Stimulated activated CD4-positive, alpha-beta T cell treated with anti-CD3 and anti-CD28 coated beads, Interleukin-4, amount 100 ng/mL, for 48 hours (primary cell): ENCODE measurements at regions not wholly inside any gene's neighbourhood (a gene's known extent, or its start where the extent isn't known, plus 50 kb on each side); places are given as distances from the start of the nearest gene placed in this dataset.
A peak's percentile ranks its signal among the peaks of the same experiment; 100 is the strongest.

Experiments
- DNase-seq, 2 donors: peaks; one replicate each; pipeline ENCODE4 v3.0.0-alpha.2; 2020; ENCODE audit warnings: low read depth in 2 of 2

DNA sequence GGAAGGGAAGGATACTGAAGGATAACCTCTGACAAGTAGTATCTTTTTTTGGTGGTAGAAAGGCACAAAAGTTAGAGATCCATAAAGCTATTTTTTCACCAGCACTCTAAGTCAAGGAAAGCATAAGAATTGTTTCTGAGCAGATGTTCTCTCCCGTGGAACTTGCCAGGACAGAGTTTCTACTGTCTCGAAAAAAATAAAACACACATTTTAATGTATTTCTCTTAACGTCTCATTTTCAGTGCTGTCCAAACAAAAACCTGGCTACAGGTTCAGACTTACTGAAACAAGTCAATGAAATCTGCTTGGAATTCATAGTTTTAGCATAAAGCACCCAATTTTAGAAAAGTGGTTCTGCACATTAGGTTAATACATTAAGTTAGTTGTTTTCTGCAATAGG, 338.3 kb downstream of the LTN1 start:
- no peak for DNase-seq

GRCh38 chr21:28644762-28645161, 347.9 kb downstream of the LTN1 start:
- no peak for DNase-seq

- DNase-seq = no peak
These were observed 349.8 kb downstream of the LTN1 start for GRCh38 chr21:28642891-28643290.

GRCh38 chr21:28641731-28642130, 350.9 kb downstream of the LTN1 start:
- no peak for DNase-seq

DNA sequence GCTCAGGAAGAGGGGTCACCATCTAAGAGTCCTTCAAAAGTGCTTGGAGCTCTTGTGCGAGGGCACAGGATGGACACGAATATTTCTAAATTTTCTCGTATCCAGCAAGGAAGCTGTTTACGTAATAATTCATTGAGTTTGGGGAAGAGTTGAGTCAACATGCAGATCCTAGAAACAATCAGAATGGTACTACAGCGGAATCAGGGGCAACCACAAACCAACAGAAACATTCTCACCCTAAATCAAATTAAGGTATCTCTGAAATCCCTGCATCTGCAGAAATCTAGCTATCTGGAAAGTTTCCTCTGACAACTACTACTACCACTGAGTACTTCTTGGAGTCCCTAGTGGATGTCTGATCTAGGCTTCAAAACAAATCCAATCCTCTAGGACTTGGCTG, 352.4 kb downstream of the LTN1 start:
- no peak for DNase-seq

- no peak for DNase-seq
These were observed 352.9 kb downstream of the LTN1 start for GRCh38 chr21:28639737-28640136.

DNA sequence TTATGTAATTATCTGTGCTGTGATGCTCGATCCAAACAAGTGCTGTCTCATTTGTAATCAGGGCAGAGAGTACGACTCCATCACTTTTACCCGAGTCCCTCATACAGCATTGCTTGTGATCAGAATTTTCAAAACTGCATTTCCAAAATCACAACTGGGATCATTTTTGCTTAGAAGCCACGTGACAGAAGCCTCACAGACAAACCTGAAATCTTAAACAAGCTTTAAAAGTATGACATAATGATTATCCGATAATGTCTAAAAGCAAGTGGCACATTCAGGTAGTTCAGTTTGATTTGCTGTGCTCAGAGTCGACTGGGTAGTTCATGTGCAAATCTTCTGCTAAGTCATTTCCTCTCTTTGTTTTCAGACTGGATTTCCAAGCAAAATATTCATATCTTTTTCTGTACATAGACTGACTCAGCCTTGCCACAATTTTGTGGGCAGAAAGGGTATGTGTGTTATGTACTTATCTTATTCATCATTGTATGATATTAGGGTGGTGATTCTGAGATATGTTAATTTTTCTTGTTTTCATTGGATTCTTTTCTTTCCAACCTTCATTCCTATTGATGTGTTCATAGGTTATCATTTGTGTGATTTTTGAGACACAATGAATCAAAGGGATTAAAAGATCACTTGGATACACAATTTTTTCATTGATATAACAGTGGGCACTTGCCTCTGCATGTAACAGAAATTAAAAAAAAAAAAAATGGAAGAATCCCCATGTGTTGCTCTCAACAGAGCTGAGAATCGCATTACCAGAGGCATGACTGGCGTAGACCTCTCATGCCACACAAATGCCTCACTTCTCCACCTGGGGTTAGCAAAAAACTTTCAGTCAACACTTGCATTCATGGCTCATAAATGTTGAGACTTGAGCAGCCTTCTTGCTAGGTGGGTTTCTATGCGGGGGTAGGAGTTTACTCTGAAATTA, 355.7 kb downstream of the LTN1 start:
- peak in 1 of 2 donors; percentile 7 for DNase-seq

DNA sequence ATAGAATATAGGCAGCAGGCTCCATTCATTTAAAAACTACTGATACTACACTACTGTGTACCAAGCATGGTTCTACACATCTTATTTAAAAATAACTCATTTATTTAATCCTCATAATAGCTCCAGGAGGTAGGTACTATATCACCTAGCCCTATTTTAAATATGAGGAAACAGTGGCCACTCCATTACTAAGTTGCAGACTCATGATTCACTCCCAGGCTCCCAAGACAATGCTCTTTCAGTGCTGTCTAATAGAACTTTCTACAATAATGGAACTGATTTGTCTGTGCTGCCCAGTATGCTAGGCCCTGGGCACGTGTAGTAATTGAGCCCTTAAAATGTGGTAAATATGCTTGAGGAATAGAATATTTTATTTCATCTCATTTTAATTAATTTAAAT, 357.1 kb downstream of the LTN1 start:
- DNase-seq = no peak

GRCh38 chr21:28633839-28634555, 358.7 kb downstream of the LTN1 start:
- no peak for DNase-seq

DNA sequence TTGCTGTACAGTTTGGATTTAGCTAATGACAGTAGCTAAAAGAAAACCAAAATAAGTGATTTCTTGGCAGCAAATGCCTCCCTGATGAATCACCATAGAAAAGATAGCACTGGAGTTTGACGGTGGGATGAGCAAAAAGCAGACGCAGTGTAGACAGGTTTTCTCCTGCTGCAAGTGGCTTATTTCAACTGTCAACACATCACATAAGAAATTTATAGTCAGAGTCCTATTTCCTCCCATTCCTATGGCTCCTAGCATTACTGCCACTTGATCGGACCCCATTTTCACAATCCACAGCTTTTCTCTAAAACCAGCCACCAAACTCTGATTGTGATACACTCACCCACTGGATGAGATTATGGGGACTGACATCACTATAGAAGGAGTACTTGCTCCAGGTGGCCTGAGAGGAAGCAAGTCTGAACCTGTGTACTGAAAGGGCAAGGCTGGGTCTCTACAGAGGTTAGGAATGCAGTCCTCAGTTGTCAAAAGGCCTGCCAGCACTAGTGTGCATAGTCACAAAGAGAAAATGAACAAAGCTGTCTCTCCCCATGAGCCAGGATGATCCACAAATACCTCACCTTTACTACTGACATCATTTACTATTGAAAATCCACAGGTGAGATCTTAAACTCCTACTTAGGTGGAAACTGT, 359.8 kb downstream of the LTN1 start:
- DNase-seq = no peak

DNA sequence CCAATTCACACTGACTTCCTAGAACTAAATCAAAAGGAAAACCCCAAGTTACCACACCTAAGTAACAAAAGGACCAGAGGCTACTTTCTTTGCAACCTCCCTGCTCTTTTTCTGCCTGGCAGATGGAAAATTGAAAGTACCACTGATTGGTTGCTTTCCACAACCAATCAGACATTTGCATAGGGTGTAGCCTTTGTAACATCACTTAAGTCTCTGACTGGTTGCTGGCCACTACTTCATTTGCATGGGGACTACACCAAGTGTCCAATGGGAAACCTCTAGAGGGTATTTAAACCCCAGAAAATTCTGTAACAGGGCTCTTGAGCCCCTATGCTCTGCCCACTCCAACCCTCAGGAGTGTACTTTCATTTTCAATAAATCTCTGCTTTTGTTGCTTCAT, 365.0 kb downstream of the LTN1 start:
- no peak for DNase-seq

DNA sequence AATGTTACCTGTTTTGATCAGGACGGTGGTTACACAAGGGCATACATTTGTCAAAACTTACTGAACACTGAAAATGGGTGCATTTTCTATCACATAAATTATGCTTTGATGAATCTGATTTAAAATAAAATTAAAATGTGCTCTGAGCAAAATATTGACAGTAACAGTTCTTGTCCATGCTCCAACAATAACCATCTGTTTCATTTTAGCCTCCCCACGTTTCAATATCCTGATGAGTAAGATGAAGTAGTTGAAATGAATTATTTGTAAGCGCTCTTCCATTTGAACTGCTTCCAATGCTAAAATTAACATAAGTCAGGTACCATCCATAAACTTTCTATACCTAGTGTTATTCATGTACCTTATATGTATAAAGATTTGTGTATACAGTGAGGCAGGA, 365.4 kb downstream of the LTN1 start:
- DNase-seq = no peak

DNA sequence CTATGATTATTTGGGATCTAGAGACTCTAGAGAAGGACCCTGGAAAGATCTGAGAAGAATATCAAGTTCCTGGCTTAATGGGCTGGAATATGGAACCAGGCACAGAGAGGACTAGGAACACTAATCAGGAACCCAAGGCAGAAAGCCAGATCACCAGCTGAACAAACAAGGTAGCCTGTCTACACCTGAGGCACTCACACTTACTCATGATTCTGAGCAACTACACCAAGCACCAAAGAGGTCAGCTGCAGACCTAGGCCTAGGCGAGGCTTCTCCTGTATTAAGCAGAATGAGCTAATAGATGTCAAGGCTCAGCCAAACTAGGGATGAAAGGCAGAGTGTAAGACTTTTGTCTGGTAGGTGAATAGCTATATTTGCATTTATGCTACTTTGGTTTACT, 368.1 kb downstream of the LTN1 start:
- no peak for DNase-seq

DNA sequence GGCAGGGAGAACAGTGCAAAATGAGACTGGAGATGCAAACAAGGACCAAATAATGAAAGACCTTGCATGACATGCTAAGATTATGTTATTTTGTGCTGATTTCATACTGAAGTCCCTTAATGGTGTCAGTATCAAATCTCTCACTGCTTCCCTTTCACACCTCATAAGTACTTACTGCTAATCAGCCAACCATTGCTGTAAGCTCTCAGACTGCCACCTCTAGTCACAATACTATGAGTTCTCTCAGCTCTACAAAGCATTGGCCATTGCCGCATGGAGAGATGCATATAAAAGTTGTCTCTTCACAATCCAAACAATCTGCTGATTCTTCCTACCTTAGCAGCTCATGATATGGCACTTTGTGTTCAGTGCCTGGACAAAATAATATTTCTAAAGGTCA, 375.4 kb downstream of the LTN1 start:
- DNase-seq = no peak

DNA sequence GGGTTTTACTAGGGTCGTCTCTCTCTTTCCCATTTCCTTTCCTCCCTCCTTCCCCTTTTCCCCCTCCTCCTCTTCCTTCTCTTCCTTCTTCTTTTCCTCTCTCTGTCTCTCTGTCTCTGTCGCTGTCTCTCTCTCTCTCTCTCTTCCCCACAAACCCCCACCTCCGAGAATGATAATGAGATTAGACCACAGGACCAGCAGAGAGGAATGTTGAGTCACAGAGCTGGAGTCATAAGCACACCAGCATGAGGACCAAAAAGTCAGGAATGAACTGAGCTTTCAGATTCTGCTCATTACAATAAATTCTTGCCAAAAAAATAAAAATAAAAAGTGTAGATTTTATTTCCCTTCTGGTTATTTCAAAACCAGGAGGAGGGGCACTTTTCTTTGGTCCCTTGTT, 377.4 kb downstream of the LTN1 start:
- DNase-seq = no peak

DNA sequence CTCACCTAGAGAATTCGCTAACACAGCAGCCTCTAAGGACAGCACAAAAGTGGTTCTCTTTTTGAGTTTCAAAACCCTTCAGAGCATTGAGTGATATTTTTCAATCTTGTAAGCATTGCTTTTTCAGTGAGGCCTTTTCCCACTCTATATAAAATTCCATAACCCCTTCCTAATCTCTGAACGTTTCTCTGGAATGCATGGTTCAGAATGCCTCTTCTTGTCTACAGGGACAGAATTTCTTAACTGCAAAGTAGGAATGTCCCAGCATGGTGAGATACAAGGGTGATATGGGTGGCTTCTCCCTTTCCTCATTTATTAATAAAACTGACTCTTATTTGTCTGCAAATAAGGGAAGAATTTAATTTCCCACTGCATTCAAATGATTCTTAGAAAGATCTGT, 377.9 kb downstream of the LTN1 start:
- no peak for DNase-seq

DNA sequence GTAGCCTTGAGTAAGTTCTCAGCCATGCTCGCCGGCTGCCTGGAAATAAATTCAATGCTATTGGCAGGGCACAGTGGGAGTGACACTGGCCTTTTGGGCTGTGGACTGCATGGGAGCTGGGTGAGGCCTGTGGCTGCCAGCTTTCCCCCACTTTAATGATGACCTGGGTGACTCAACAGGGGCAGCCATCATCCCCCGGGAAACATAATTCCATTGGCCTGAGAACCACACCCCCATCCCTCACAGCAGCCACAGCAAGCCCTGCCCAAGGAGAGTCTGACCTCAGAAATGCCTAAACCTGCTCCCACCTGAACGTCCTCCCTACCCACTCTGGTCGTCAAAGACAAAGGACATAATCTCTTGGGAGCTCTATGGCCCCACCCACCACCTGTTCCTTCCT, 384.0 kb downstream of the LTN1 start:
- DNase-seq = no peak

DNA sequence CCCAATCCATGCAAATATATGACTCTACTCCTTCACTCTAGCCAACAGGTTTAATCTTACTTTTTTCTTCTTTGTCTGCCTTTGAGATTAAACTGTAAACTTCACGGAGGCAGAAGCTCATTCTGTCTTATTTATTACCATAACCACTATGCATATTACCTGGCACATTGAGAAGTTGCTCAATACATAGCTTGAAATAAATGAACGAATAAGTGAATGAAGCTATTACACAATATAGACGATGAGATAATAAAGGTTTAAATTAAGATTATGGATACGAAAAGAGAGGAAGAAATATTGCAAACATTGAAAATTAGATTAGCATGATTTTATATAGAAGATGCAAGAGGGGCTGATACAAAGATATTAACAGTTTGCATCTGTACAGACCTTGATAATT, 385.1 kb downstream of the LTN1 start:
- DNase-seq = no peak

DNA sequence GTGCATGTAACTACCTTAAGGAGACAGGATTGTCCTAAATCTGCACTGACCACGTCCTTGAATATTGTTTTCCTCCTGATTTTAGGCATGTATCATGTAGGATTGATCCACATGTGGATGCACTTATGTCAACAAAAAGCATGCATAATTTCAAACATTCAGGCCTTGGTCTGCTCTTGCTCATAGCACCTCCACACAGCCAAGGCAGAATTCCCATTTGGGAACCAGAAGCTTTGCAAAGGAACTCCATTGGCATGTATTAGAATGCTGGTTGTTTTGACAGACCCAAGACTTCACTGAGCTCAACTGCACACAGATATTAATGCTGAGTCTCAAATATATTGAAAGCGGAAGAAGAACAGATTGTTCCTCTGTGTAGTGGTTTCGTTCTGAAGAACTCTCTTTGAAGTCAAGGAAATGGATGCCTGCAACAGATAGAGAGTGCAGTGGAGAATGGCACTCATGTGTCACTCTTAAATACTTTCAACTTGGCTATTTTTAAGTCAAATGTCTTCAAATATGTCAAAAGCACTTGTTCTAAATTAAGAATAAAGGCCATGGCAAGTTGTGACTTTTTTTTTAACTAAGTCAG, 387.6 kb downstream of the LTN1 start:
- no peak for DNase-seq

- DNase-seq = no peak
These were observed 390.1 kb downstream of the LTN1 start for GRCh38 chr21:28602546-28602945.

- DNase-seq = no peak
These were observed 394.5 kb downstream of the LTN1 start for GRCh38 chr21:28598214-28598613.

- no peak for DNase-seq
These were observed 400.3 kb downstream of the LTN1 start for GRCh38 chr21:28592205-28592865.
